Panc1 (cell line): ENCODE measurements at regions not wholly inside any gene's neighbourhood (a gene's known extent, or its start where the extent isn't known, plus 50 kb on each side); places are given as distances from the start of the nearest gene placed in this dataset.

Experiments
- CTCF ChIP-seq: fragments of 450-650 bp; IDR thresholded peaks from 2 replicates; pipeline ENCODE4 v1.5.1; 2017; ENCODE audit warnings: mild to moderate bottlenecking
- POLR2AphosphoS5 ChIP-seq: IDR thresholded peaks from 2 replicates; pipeline ENCODE4 v1.6.1; 2012; ENCODE audit warnings: mild to moderate bottlenecking, low read depth, low read length, moderate library complexity

- TF ChIP-seq CTCF (no peak), POLR2AphosphoS5 (no peak)
Measured at GRCh38 chr9:99749641-99750040, 72.0 kb upstream of the NR4A3 start.
